ENCODE measurements at regions not wholly inside any gene's neighbourhood (a gene's known extent, or its start where the extent isn't known, plus 50 kb on each side); places are given as distances from the start of the nearest gene placed in this dataset.

- Histone ChIP-seq H3K27ac (ENCODE audit: low read depth) (no peak overlapping the region), H3F3A (replicated peaks; ENCODE audit: low read depth) (no peaks in the 10 kb centered on the region), H3K36me3 (ENCODE audit: insufficient read depth) (no peaks in the 10 kb centered on the region), H3K4me2 (no peak overlapping the region), H3K79me2 (replicated peaks; ENCODE audit: insufficient read depth) (no peaks in the 10 kb centered on the region), H3K4me1 (ENCODE audit: insufficient read depth) (no peaks in the 10 kb centered on the region), H4K20me1 (replicated peaks; ENCODE audit: insufficient read depth) (no peaks in the 10 kb centered on the region), H3K27me3 (ENCODE audit: insufficient read depth) (no peaks in the 10 kb centered on the region), H2AFZ (no peak overlapping the region), H3K9me2 (ENCODE audit: insufficient read depth) (no peaks in the 10 kb centered on the region), H3K4me3 (no peak overlapping the region)
- Mint-ChIP-seq H3K27me3 (ENCODE audit: insufficient read depth, low read depth, poor library complexity) (no peaks in the 10 kb centered on the region), H3K4me3 (no peak overlapping the region), H3K4me1 (peaks cover 4% of the 10 kb centered on the region; the same call in 2 of the 3 replicates), H3K27ac (no peak overlapping the region), H3K36me3 (ENCODE audit: low read depth) (no peaks in the 10 kb centered on the region), H3K9me3 (peaks cover 3% of the 10 kb centered on the region; the same call in 2 of the 3 replicates)
- no peak for ATAC-seq
- no peak for DNase-seq (ENCODE audit: low spot score)
- TF ChIP-seq ETS1 (IDR thresholded peaks at IDR 0.05) (no peak), EZH2 (IDR thresholded peaks at IDR 0.05; ENCODE audit: low read depth, unreplicated experiment) (no peak), NANOG (IDR thresholded peaks at IDR 0.05; ENCODE audit: borderline replicate concordance) (no peak), CTCF (conservative IDR thresholded peaks at IDR 0.05; ENCODE audit: low read depth in 2 of 2) (no peak), ZNF114 (CRISPR knock-in tag; IDR thresholded peaks at IDR 0.05) (no peak), STAT1 (IDR thresholded peaks at IDR 0.05; ENCODE audit: unreplicated experiment) (no peak), CREB1 (CRISPR knock-in tag; IDR thresholded peaks at IDR 0.05; ENCODE audit: low read depth) (no peak), EZH2phosphoT487 (IDR thresholded peaks at IDR 0.05; ENCODE audit: unreplicated experiment) (no peak), ZNF331 (CRISPR knock-in tag; IDR thresholded peaks at IDR 0.05; ENCODE audit: low read depth) (no peak), JUNB (IDR thresholded peaks at IDR 0.05; ENCODE audit: unreplicated experiment) (no peak), POLR2AphosphoS5 (IDR thresholded peaks at IDR 0.05; ENCODE audit: low read depth) (no peak)
- TF ChIP-seq, protein P1, sequence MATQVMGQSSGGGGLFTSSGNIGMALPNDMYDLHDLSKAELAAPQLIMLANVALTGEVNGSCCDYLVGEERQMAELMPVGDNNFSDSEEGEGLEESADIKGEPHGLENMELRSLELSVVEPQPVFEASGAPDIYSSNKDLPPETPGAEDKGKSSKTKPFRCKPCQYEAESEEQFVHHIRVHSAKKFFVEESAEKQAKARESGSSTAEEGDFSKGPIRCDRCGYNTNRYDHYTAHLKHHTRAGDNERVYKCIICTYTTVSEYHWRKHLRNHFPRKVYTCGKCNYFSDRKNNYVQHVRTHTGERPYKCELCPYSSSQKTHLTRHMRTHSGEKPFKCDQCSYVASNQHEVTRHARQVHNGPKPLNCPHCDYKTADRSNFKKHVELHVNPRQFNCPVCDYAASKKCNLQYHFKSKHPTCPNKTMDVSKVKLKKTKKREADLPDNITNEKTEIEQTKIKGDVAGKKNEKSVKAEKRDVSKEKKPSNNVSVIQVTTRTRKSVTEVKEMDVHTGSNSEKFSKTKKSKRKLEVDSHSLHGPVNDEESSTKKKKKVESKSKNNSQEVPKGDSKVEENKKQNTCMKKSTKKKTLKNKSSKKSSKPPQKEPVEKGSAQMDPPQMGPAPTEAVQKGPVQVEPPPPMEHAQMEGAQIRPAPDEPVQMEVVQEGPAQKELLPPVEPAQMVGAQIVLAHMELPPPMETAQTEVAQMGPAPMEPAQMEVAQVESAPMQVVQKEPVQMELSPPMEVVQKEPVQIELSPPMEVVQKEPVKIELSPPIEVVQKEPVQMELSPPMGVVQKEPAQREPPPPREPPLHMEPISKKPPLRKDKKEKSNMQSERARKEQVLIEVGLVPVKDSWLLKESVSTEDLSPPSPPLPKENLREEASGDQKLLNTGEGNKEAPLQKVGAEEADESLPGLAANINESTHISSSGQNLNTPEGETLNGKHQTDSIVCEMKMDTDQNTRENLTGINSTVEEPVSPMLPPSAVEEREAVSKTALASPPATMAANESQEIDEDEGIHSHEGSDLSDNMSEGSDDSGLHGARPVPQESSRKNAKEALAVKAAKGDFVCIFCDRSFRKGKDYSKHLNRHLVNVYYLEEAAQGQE (IDR thresholded peaks at IDR 0.05; ENCODE audit: unreplicated experiment) = no peak
- TF ChIP-seq, protein P2, sequence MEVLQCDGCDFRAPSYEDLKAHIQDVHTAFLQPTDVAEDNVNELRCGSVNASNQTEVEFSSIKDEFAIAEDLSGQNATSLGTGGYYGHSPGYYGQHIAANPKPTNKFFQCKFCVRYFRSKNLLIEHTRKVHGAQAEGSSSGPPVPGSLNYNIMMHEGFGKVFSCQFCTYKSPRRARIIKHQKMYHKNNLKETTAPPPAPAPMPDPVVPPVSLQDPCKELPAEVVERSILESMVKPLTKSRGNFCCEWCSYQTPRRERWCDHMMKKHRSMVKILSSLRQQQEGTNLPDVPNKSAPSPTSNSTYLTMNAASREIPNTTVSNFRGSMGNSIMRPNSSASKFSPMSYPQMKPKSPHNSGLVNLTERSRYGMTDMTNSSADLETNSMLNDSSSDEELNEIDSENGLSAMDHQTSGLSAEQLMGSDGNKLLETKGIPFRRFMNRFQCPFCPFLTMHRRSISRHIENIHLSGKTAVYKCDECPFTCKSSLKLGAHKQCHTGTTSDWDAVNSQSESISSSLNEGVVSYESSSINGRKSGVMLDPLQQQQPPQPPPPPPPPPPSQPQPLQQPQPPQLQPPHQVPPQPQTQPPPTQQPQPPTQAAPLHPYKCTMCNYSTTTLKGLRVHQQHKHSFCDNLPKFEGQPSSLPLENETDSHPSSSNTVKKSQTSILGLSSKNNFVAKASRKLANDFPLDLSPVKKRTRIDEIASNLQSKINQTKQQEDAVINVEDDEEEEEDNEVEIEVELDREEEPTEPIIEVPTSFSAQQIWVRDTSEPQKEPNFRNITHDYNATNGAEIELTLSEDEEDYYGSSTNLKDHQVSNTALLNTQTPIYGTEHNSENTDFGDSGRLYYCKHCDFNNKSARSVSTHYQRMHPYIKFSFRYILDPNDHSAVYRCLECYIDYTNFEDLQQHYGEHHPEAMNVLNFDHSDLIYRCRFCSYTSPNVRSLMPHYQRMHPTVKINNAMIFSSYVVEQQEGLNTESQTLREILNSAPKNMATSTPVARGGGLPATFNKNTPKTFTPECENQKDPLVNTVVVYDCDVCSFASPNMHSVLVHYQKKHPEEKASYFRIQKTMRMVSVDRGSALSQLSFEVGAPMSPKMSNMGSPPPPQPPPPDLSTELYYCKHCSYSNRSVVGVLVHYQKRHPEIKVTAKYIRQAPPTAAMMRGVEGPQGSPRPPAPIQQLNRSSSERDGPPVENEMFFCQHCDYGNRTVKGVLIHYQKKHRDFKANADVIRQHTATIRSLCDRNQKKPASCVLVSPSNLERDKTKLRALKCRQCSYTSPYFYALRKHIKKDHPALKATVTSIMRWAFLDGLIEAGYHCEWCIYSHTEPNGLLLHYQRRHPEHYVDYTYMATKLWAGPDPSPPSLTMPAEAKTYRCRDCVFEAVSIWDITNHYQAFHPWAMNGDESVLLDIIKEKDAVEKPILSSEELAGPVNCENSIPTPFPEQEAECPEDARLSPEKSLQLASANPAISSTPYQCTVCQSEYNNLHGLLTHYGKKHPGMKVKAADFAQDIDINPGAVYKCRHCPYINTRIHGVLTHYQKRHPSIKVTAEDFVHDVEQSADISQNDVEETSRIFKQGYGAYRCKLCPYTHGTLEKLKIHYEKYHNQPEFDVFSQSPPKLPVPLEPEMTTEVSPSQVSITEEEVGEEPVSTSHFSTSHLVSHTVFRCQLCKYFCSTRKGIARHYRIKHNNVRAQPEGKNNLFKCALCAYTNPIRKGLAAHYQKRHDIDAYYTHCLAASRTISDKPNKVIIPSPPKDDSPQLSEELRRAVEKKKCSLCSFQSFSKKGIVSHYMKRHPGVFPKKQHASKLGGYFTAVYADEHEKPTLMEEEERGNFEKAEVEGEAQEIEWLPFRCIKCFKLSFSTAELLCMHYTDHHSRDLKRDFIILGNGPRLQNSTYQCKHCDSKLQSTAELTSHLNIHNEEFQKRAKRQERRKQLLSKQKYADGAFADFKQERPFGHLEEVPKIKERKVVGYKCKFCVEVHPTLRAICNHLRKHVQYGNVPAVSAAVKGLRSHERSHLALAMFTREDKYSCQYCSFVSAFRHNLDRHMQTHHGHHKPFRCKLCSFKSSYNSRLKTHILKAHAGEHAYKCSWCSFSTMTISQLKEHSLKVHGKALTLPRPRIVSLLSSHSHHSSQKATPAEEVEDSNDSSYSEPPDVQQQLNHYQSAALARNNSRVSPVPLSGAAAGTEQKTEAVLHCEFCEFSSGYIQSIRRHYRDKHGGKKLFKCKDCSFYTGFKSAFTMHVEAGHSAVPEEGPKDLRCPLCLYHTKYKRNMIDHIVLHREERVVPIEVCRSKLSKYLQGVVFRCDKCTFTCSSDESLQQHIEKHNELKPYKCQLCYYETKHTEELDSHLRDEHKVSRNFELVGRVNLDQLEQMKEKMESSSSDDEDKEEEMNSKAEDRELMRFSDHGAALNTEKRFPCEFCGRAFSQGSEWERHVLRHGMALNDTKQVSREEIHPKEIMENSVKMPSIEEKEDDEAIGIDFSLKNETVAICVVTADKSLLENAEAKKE (CRISPR knock-in tag; IDR thresholded peaks at IDR 0.05) = no peak
Observed at GRCh38 chr2:133788386-133788785, 220.1 kb upstream of the NCKAP5 start.

All from GM23338 (cell line).